HG03439 (cell line): ENCODE measurements at regions not wholly inside any gene's neighbourhood (a gene's known extent, or its start where the extent isn't known, plus 50 kb on each side); places are given as distances from the start of the nearest gene placed in this dataset.
"Not testable (repeated sequence)": the region's sequence is repeated elsewhere in the genome, so short reads cannot be mapped to it uniquely, and the experiment has no call there.

Source experiments
- ATAC-seq: cut with Tn5 transposase; IDR thresholded peaks from one replicate; pipeline ENCODE4 v1.9.1; 2021; ENCODE audit warnings: mild to moderate bottlenecking, moderate library complexity; ENCODE audit not compliant: unreplicated experiment

GRCh38 chr11:42802201-42802899, 509.4 kb upstream of the API5 start:
- ATAC-seq = no peak

GRCh38 chr11:42806191-42806590, 505.6 kb upstream of the API5 start:
- ATAC-seq = no peak

DNA sequence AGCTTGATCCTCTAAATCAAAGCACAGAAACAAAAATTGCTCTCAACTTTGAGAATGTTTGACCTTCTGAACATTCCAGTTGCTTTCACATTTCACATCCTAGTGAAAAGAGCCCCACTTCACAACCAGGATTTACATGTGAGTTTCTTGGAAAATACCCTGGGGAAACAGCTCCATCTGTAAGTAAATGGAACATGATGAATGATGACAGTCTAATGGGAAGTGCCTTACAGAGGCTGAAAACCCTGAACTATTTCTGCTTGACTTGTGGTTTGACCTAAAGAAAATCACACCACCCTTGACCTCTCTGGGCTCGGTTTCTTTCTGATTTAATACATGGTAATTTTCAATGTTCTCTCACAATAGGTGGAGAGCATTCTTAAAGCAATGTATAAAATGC, 499.4 kb upstream of the API5 start:
- ATAC-seq = no peak

DNA sequence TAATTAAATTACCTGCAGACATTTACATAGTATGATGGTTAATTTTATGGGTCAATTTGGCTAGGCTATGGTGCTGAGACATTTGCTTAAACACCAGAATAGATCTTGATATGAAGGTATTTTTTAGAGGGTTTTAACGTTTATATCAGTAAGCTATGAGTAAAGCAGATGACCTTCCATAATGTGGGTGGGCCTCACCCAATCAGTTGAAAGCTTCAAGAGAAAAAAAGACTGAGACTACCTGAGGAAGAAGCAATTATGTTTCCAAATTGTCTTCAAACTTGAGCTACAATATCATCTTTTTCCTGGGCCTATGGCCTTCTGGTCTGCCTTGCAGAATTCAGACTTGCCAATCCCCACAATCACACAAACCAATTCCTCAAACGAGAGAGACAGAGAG, 498.8 kb upstream of the API5 start:
- ATAC-seq = no peak

DNA sequence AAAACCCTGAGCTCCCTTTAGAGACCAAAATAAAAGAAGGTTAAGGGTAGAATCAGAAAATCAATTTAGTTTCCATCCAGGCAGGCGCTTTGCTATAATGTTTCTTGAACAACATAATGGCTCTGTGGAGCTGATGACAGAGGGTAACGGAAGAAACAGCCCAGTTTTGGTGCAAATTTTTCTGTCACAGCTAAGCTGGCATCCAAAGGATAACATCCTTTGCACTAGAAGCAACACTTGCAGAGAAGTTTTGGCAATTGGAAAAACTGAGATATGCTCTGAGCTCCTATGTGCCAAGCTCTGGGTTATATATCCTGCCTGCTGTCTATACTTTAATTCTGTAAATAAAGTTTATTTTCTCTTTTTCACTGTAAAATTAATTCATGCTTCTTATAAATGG, 495.3 kb upstream of the API5 start:
- no peak for ATAC-seq

GRCh38 chr11:42819126-42819525, 492.7 kb upstream of the API5 start:
- ATAC-seq = no peak

- not testable (repeated sequence) for ATAC-seq
These were observed 489.6 kb upstream of the API5 start for GRCh38 chr11:42822188-42822587.

- no peak for ATAC-seq
These were observed 488.2 kb upstream of the API5 start for GRCh38 chr11:42823546-42823945.

DNA sequence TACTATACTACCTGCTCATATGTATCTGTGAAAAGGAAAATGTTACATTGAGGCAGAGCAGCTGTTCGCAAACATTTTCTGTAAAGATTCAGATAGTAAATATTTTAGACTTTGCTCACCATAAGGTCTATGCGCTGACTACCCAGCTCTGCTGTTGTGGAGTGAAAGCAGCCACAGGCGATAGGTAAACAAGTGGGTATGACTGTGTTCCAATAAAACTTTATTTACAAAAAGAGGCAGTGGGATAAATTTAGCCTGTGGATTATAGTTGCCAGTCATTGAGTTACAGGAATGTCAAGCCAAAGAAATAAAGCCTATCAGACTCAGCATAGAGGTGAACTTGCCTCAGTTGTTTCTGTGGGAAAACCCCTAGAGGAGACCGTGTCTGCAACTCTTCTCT, 487.7 kb upstream of the API5 start:
- ATAC-seq = no peak

GRCh38 chr11:42825598-42825997, 486.2 kb upstream of the API5 start:
- no peak for ATAC-seq

GRCh38 chr11:42827845-42828244, 484.0 kb upstream of the API5 start:
- ATAC-seq = no peak

DNA sequence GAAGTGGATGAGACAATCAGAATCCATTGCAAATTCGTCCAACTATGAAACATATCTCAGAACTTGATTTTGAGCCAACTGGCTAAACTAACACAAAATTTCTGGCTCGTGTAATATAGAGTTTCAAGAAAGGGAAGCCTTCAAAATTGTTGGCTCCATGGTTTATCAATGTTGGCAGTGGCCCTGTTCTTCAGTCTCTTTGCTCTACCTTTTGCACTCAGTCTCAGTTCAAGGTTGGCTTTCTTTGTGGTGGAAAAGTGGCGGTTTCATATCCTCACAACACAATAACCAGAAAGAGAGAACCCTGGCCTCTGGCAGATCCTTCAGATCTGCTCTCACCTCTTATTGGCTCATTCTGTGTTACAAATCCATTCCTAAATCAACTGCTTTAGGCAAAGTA, 473.8 kb upstream of the API5 start:
- ATAC-seq = no peak

DNA sequence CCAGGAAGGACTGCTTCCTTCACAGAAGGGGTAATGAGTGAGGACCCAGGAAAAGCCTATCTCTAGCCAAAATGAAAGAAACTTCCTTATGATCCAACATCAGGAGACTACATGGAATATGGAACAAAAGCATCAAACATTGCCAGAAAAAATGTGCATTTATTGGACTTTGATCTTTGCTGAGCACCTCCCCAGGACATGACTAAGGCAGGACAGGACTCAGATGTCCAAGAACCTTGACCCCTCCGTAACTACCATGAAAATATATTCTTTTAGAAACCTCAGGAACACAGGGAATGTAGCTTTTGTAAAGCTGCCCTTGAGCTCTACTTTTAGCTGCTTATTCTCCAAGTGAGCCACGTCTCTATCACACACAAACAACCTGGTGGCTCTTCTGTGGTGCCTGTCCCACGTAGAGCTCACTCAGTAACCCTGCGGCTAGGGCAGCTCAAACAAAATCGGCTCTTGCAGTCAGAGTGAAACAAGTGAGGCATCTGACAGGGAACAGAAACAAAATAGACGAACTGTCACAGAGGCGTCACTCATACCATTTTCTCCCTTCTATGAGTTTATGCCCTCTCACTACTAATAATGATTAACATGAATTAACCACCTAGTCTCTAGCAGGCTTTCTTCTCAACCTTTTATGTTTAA, 471.5 kb upstream of the API5 start:
- peak; percentile 98 for ATAC-seq

GRCh38 chr11:42840860-42841259, 470.9 kb upstream of the API5 start:
- ATAC-seq = no peak

- no peak for ATAC-seq
These were observed 470.2 kb upstream of the API5 start for GRCh38 chr11:42841556-42841955.

GRCh38 chr11:42849362-42849761, 462.4 kb upstream of the API5 start:
- ATAC-seq = no peak

DNA sequence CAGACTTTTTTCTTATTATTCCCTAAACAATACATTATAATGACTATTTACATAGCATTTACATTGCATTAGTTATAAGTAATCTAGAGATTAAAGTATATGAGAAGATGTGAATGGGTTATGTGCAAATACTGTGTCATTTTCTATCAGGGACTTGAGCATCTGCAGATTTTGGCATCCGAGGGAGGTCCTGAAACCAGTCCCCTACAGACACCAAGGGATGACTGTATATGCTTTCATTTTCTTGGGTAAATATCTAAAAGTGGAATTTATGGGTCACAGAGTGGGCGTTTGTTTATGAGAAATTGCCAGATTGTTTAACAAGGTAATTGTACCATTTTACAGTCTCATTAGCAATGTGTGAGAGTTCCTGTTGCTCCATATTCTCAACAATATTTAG, 454.5 kb upstream of the API5 start:
- ATAC-seq = no peak

- ATAC-seq = no peak
These were observed 441.3 kb upstream of the API5 start for GRCh38 chr11:42870480-42870879.

- not testable (repeated sequence) for ATAC-seq
These were observed 437.9 kb upstream of the API5 start for GRCh38 chr11:42873800-42874405.

- not testable (repeated sequence) for ATAC-seq
These were observed 430.5 kb upstream of the API5 start for GRCh38 chr11:42881335-42881734.

GRCh38 chr11:42890773-42891172, 421.0 kb upstream of the API5 start:
- ATAC-seq = no peak

GRCh38 chr11:42901084-42901483, 410.7 kb upstream of the API5 start:
- ATAC-seq = no peak
